Hematopoietic multipotent progenitor cell treated with erythropoietin and hydrocortisone succinate and interleukin-3 and kit ligand, for 17 days (in vitro differentiated cells): ENCODE measurements at regions not wholly inside any gene's neighbourhood (a gene's known extent, or its start where the extent isn't known, plus 50 kb on each side); places are given as distances from the start of the nearest gene placed in this dataset.
"Not testable (repeated sequence)": the region's sequence is repeated elsewhere in the genome, so short reads cannot be mapped to it uniquely, and the experiment has no call there.

Source experiments
- DNase-seq: peaks from one replicate; pipeline ENCODE4 v3.0.0-alpha.2; 2015; ENCODE audit warnings: low spot score

GRCh38 chr10:30697806-30698205 lies 68.3 kb upstream of the LYZL2 start:
- DNase-seq, result no peak

DNA sequence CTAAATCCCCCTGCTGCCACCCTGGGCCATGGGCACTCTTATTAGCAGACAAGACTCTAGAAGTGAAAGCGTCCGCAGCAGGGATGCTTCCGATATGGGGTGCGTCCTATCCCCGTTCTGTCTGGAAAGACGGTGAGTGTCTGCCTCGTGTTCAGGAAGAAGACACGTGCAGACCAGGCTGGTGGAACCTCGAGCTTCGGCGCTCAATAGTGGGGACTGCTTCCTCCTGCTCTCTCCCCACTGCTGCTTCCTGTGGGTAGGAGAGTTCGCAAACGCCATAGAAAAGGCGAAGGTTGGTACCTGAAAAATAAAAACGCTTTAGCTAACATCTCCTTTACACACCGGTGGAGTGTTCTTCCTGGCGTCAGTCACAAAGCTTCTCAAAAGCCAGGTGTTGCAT lies 67.7 kb upstream of the LYZL2 start:
- DNase-seq, result not testable (repeated sequence)

GRCh38 chr10:30696416-30697185 lies 67.0 kb upstream of the LYZL2 start:
- DNase-seq, result not testable (repeated sequence)

- DNase-seq, result not testable (repeated sequence)
These were observed 66.1 kb upstream of the LYZL2 start for GRCh38 chr10:30695481-30696236.

DNA sequence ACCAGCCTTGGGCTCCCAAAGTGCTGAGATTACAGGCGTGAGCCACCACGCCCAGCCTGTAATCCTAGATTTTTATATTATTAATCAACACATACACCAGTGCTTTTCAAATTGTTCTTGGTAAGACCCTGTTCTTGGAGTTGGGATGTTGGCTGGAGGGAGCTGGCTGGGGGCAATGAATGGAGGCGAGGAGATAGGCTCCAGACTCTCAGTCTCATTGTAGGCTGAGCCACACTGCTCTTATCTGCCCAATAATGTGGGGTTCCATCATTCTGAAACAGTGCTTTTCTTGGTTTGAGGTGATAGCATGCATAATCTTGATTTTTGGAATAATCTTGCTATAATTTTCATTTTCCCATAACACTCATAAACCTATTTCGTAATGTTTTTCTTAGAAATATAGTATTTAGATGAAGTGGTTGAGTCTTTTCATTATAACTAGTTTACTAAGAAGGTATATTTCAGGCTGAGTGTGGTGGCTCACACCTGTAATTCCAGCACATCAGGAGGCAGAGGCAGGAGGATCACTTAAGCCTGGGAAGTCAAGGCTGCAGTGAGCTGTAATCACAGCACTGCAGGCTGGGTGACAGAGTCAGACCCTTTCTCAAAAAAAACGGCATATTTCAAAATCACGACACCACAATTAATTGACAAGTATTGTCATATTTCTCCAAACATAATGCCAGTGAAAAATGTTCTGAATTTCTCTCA lies 65.1 kb upstream of the LYZL2 start:
- no peak for DNase-seq

GRCh38 chr10:30691639-30692015 lies 62.1 kb upstream of the LYZL2 start:
- DNase-seq, result no peak

GRCh38 chr10:30690948-30691638 lies 61.5 kb upstream of the LYZL2 start:
- not testable (repeated sequence) for DNase-seq

DNA sequence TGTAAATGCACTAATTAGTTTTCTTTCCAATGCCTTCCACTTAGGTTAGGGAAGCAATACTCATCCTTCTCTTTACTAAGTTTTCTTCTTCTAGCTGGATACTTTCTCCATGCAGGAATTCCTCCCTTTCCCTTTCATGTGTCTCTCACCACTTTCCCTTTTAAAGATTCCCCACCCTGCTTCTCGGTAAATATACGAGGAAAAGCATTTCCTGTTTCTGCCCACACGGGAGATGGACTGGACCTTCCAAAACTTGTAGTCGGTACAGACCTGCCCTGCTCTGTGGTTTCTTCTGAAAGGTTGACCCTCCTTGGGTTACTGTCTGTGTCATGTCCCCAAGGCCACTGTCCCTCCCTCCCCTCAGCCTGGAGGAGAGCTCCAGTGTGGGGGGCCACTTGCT lies 58.9 kb upstream of the LYZL2 start:
- no peak for DNase-seq

DNA sequence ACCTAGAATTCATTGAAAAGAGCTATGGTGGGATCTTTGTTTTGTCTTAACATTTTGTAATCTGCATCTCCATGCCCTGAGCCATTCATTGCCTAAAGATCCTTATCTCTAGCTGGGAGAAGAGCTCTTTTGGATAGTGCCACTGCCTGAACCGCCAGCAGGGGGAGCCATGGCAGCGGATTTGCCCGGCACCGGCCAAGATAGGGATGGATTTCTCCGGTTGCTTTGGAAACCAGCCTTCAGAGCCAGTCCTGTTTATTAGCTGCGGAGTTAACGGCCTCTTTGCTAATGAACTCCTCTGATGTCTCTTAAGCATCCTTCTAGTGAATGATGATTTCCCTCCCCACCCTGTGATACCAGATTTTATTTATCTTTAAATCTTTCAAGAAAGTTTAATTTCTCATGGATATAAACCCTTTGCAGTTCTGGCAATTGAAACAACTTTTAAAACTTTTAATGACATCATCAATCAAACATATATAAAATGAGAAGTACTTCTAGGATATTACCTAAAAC lies 58.2 kb upstream of the LYZL2 start:
- DNase-seq, result peak; percentile 60

DNA sequence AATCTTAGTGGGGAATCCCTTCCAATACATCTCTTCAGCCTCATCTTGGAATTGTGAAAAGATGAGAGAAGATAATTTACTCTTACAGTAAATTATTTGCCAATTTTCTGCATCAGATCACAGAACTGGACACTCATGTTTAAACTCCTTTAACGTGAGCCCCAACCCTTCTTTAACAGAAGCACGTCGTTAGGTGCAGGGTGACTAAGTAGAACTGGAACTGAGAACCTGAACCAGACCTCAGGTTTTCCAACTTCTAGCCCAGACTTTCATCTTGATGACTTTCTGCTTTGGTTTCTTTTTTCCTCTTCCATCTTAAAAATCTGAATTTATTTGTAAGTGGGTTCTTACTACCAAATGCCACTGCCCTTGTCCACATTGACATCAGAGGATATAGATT lies 57.2 kb upstream of the LYZL2 start:
- DNase-seq, result no peak

DNA sequence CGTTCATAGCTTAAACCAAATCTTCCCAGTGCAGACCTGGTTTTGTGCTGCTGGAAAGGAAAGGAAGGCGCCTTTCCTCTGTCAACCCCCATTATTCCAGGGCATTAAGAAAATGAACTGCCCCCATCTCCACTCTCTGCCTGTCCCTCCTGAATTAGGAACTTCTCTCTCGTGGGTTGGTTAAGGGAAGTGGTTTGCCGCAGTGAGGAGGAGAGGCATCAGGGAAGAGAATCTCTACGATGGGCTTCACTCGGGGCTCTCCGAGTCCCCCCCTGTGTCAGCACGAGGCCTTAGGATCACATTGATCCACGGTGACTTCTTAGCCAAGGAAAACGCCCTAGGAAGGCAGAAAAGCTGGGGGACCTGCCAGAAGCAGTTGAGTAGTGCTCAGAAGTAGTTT lies 53.9 kb upstream of the LYZL2 start:
- no peak for DNase-seq

DNA sequence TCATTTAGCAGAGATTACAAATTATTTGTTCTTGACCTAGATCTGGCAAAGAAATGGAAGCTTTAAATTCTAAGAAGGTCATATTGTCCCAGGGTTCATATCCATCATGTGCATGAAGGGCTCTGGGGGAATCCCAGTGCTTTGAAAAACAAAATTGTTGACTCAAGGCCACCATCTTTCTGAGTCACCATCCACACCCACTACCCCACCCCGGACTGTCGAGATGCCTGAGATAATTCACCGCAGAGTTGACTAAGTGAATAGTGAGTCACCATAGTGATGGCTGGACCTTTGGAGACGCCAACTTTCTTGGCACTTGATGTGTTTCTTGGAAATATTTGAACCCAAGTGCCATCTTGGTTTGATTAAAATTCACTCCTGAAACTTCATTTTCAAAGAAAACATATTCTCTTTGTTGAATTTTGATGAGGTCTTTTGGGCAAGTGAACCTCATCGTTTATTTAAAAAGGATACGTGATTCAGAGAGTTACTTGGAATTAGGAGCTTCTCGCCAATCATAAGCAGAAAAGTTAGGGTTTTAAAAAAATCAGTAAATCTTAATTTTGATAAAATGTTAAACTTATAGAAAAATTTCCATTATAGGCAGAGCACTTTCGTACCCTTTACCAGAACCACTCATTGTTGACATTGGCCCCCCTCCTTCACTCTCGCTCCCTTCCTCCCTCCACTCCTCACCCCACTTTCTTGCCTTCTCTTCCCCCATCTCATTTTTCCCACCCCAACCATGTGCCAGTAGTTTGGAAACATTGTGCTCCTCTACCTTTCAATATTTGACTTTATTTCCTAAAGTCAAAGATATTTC lies 53.0 kb upstream of the LYZL2 start:
- peak; percentile 53 for DNase-seq

- DNase-seq, result no peak
These were observed 51.4 kb upstream of the LYZL2 start for GRCh38 chr10:30680908-30681307.
